Renal pelvis (tissue), 1 donor: ENCODE measurements at regions not wholly inside any gene's neighbourhood (a gene's known extent, or its start where the extent isn't known, plus 50 kb on each side); places are given as distances from the start of the nearest gene placed in this dataset.
"Not testable (repeated sequence)": the region's sequence is repeated elsewhere in the genome, so short reads cannot be mapped to it uniquely, and the experiment has no call there.

ENCODE experiments used
- DNase-seq: peaks from one replicate; pipeline ENCODE4 v3.0.0-alpha.2; 2013

- DNase-seq = no peak
Observed at GRCh38 chr3:106120356-106120755, 251.5 kb upstream of the CBLB start.

- no peak for DNase-seq
Observed at GRCh38 chr3:106121491-106122289, 252.9 kb upstream of the CBLB start.

- no peak for DNase-seq
Observed at GRCh38 chr3:106124818-106125217, 256.0 kb upstream of the CBLB start.

GRCh38 chr3:106125321-106125720, 256.5 kb upstream of the CBLB start:
- no peak for DNase-seq

GRCh38 chr3:106126067-106126845, 257.4 kb upstream of the CBLB start:
- no peak for DNase-seq

GRCh38 chr3:106126846-106127235, 258.0 kb upstream of the CBLB start:
- no peak for DNase-seq

GRCh38 chr3:106129939-106130338, 261.1 kb upstream of the CBLB start:
- no peak for DNase-seq

GRCh38 chr3:106130384-106131198, 261.8 kb upstream of the CBLB start:
- DNase-seq = no peak

- no peak for DNase-seq
Observed at GRCh38 chr3:106135451-106136160, 266.8 kb upstream of the CBLB start.

- DNase-seq = no peak
Observed at GRCh38 chr3:106139826-106140225, 271.0 kb upstream of the CBLB start.

GRCh38 chr3:106140431-106140830, 271.6 kb upstream of the CBLB start:
- DNase-seq = no peak

GRCh38 chr3:106144030-106144429, 275.2 kb upstream of the CBLB start:
- DNase-seq = no peak

- DNase-seq = not testable (repeated sequence)
Observed at GRCh38 chr3:106148440-106149082, 279.7 kb upstream of the CBLB start.

GRCh38 chr3:106157411-106157810, 288.6 kb upstream of the CBLB start:
- no peak for DNase-seq

GRCh38 chr3:106160396-106160795, 291.6 kb upstream of the CBLB start:
- no peak for DNase-seq

- DNase-seq = no peak
Observed at GRCh38 chr3:106161246-106161645, 292.4 kb upstream of the CBLB start.

- no peak for DNase-seq
Observed at GRCh38 chr3:106167728-106168127, 298.9 kb upstream of the CBLB start.

- DNase-seq = no peak
Observed at GRCh38 chr3:106168962-106169750, 300.3 kb upstream of the CBLB start.

- DNase-seq = no peak
Observed at GRCh38 chr3:106170636-106171035, 301.8 kb upstream of the CBLB start.

GRCh38 chr3:106172101-106172500, 303.3 kb upstream of the CBLB start:
- DNase-seq = no peak
